BLaER1 (cell line): ENCODE measurements at regions not wholly inside any gene's neighbourhood (a gene's known extent, or its start where the extent isn't known, plus 50 kb on each side); places are given as distances from the start of the nearest gene placed in this dataset.

Experiments
- H3K27ac ChIP-seq: shearing (Covaris generic); formaldehyde crosslinking; 2 replicates; pipeline ENCODE4 v1.8.1; 2022
- H3K27me3 ChIP-seq: shearing (Covaris generic); formaldehyde crosslinking; 2 replicates; pipeline ENCODE4 v1.8.1; 2022
- H3K36me3 ChIP-seq: shearing (Covaris generic); formaldehyde crosslinking; 2 replicates; pipeline ENCODE4 v1.8.1; 2022
- H3K4me1 ChIP-seq: shearing (Covaris generic); formaldehyde crosslinking; 2 replicates; pipeline ENCODE4 v1.8.1; 2022
- H3K4me2 ChIP-seq: shearing (Covaris generic); formaldehyde crosslinking; 2 replicates; pipeline ENCODE4 v1.8.1; 2022
- H3K4me3 ChIP-seq: shearing (Covaris generic); formaldehyde crosslinking; 2 replicates; pipeline ENCODE4 v1.8.1; 2022
- H3K9ac ChIP-seq: shearing (Covaris generic); formaldehyde crosslinking; 2 replicates; pipeline ENCODE4 v1.8.1; 2022
- H3K9me3 ChIP-seq: shearing (Covaris generic); formaldehyde crosslinking; 2 replicates; pipeline ENCODE4 v1.8.1; 2022
- H4K20me1 ChIP-seq: shearing (Covaris generic); formaldehyde crosslinking; 2 replicates; pipeline ENCODE4 v1.8.1; 2022
- Cebpa-rat ChIP-seq: shearing (Covaris generic); IDR thresholded peaks from 2 replicates; pipeline ENCODE4 v1.8.1; 2022

- Histone ChIP-seq H3K27me3 (no peaks in the 10 kb centered on the region), H3K4me1 (peaks cover 37% of the 10 kb centered on the region), H3K4me2 (no peak overlapping the region), H3K27ac (no peak overlapping the region), H3K9ac (no peak overlapping the region), H4K20me1 (no peaks in the 10 kb centered on the region), H3K36me3 (no peaks in the 10 kb centered on the region), H3K9me3 (no peaks in the 10 kb centered on the region), H3K4me3 (no peak overlapping the region)
- no peak for TF ChIP-seq Cebpa-rat
These were observed 316.9 kb downstream of the FGF9 start for GRCh38 chr13:21987793-21988192.

GRCh38 chr13:21988624-21989023 lies 317.8 kb downstream of the FGF9 start:
- Histone ChIP-seq H3K27ac (no peak overlapping the region), H3K4me2 (no peak overlapping the region), H3K9me3 (no peaks in the 10 kb centered on the region), H3K4me1 (peaks cover 37% of the 10 kb centered on the region), H3K9ac (no peak overlapping the region), H4K20me1 (no peaks in the 10 kb centered on the region), H3K36me3 (no peaks in the 10 kb centered on the region), H3K4me3 (no peak overlapping the region), H3K27me3 (no peaks in the 10 kb centered on the region)
- TF ChIP-seq Cebpa-rat, result no peak

- no peaks in the 10 kb centered on the region for H3K27me3 ChIP-seq
- H3K9me3 ChIP-seq, result no peaks in the 10 kb centered on the region
- no peak for TF ChIP-seq Cebpa-rat
These were observed 325.2 kb downstream of the FGF9 start for GRCh38 chr13:21996049-21996448.

GRCh38 chr13:21997726-21998125 lies 326.9 kb downstream of the FGF9 start:
- Histone ChIP-seq H3K9me3 (no peaks in the 10 kb centered on the region), H3K4me3 (no peak overlapping the region), H3K27me3 (no peaks in the 10 kb centered on the region), H4K20me1 (no peaks in the 10 kb centered on the region), H3K9ac (no peak overlapping the region), H3K4me2 (peak overlapping the region; percentile 52; the same call in 1 of the 2 replicates), H3K36me3 (no peaks in the 10 kb centered on the region), H3K27ac (no peak overlapping the region), H3K4me1 (peaks cover 25% of the 10 kb centered on the region)
- TF ChIP-seq Cebpa-rat, result no peak

More at GRCh38 chr13:21996049-21996448, 325.2 kb downstream of the FGF9 start:
- no peak overlapping the region for H3K9ac ChIP-seq
- H4K20me1 ChIP-seq, result no peaks in the 10 kb centered on the region
- peaks cover 25% of the 10 kb centered on the region for H3K4me1 ChIP-seq
- H3K4me2 ChIP-seq, result no peak overlapping the region
- H3K27ac ChIP-seq, result no peak overlapping the region
- no peaks in the 10 kb centered on the region for H3K36me3 ChIP-seq
- no peak overlapping the region for H3K4me3 ChIP-seq

- Histone ChIP-seq H3K4me3 (no peak overlapping the region), H3K36me3 (no peaks in the 10 kb centered on the region), H3K4me2 (peak overlapping the region; percentile 52), H3K9me3 (no peaks in the 10 kb centered on the region), H4K20me1 (no peaks in the 10 kb centered on the region), H3K27ac (no peak overlapping the region; the same call in 1 of the 2 replicates), H3K27me3 (no peaks in the 10 kb centered on the region), H3K9ac (no peak overlapping the region), H3K4me1 (peaks cover 25% of the 10 kb centered on the region)
- TF ChIP-seq Cebpa-rat, result no peak
These were observed 327.6 kb downstream of the FGF9 start for GRCh38 chr13:21998279-21998990.

- H3K9me3 ChIP-seq, result no peaks in the 10 kb centered on the region
- H3K4me3 ChIP-seq, result no peak overlapping the region
- H3K4me2 ChIP-seq, result peak overlapping the region; percentile 52; the same call in 1 of the 2 replicates
- H3K27ac ChIP-seq, result 0 out of 2 replicates have a peak overlapping the region, but pooled peaks have one; percentile 22
- TF ChIP-seq Cebpa-rat, result no peak
- no peaks in the 10 kb centered on the region for H3K27me3 ChIP-seq
- H3K36me3 ChIP-seq, result no peaks in the 10 kb centered on the region
- no peaks in the 10 kb centered on the region for H4K20me1 ChIP-seq
- H3K4me1 ChIP-seq, result peaks cover 25% of the 10 kb centered on the region
- no peak overlapping the region for H3K9ac ChIP-seq
These were observed 328.8 kb downstream of the FGF9 start for GRCh38 chr13:21999666-22000065.

- Histone ChIP-seq H3K27ac (no peak overlapping the region), H3K27me3 (no peaks in the 10 kb centered on the region), H3K4me3 (no peak overlapping the region), H3K4me1 (peaks cover 25% of the 10 kb centered on the region), H4K20me1 (no peaks in the 10 kb centered on the region), H3K4me2 (no peak overlapping the region), H3K36me3 (no peaks in the 10 kb centered on the region), H3K9ac (no peak overlapping the region), H3K9me3 (no peaks in the 10 kb centered on the region)
- no peak for TF ChIP-seq Cebpa-rat
These were observed 329.3 kb downstream of the FGF9 start for GRCh38 chr13:22000191-22000590.

GRCh38 chr13:22001336-22001735 lies 330.5 kb downstream of the FGF9 start:
- no peak for TF ChIP-seq Cebpa-rat
- H3K36me3 ChIP-seq, result no peaks in the 10 kb centered on the region
- H4K20me1 ChIP-seq, result no peaks in the 10 kb centered on the region
- no peak overlapping the region for H3K4me3 ChIP-seq
- H3K4me2 ChIP-seq, result no peak overlapping the region
- H3K4me1 ChIP-seq, result peaks cover 25% of the 10 kb centered on the region
- no peaks in the 10 kb centered on the region for H3K27me3 ChIP-seq
- no peak overlapping the region for H3K27ac ChIP-seq
- no peak overlapping the region for H3K9ac ChIP-seq
- no peaks in the 10 kb centered on the region for H3K9me3 ChIP-seq

- no peak overlapping the region for H3K9ac ChIP-seq
- no peaks in the 10 kb centered on the region for H3K36me3 ChIP-seq
- no peak overlapping the region for H3K4me2 ChIP-seq
- peaks cover 25% of the 10 kb centered on the region for H3K4me1 ChIP-seq
- no peak overlapping the region for H3K4me3 ChIP-seq
- H3K27me3 ChIP-seq, result no peaks in the 10 kb centered on the region
- no peaks in the 10 kb centered on the region for H3K9me3 ChIP-seq
- no peaks in the 10 kb centered on the region for H4K20me1 ChIP-seq
- H3K27ac ChIP-seq, result no peak overlapping the region
- TF ChIP-seq Cebpa-rat, result no peak
These were observed 332.0 kb downstream of the FGF9 start for GRCh38 chr13:22002893-22003292.

- Histone ChIP-seq H3K36me3 (no peaks in the 10 kb centered on the region), H3K4me2 (no peak overlapping the region)
These were observed 338.6 kb downstream of the FGF9 start for GRCh38 chr13:22009500-22009899.

More at GRCh38 chr13:22009500-22009899, 338.6 kb downstream of the FGF9 start:
- Histone ChIP-seq H3K4me1 (no peaks in the 10 kb centered on the region), H3K9me3 (no peaks in the 10 kb centered on the region), H3K27ac (no peak overlapping the region), H4K20me1 (no peaks in the 10 kb centered on the region), H3K27me3 (no peaks in the 10 kb centered on the region), H3K4me3 (no peak overlapping the region), H3K9ac (no peak overlapping the region)
- no peak for TF ChIP-seq Cebpa-rat
